Astrocyte (in vitro differentiated cells and primary cell): ENCODE measurements at regions not wholly inside any gene's neighbourhood (a gene's known extent, or its start where the extent isn't known, plus 50 kb on each side); places are given as distances from the start of the nearest gene placed in this dataset.
A peak's percentile ranks its signal among the peaks of the same experiment; 100 is the strongest.

Experiments
- DNase-seq: peaks from one replicate; pipeline ENCODE4 v3.0.0-alpha.2; 2010; ENCODE audit warnings: low read depth
- FAIRE-seq: peaks from 2 replicates; lab custom pipeline; 2011; peaks lifted over from hg19 to GRCh38; lab: Jason Lieb, UNC
- H2AFZ ChIP-seq: 2 replicates; pipeline ENCODE4 v1.6.0; 2012; ENCODE audit warnings: low read depth, low read length, inconsistent platforms
- H3K27ac ChIP-seq: 2 replicates; pipeline ENCODE4 v1.5.1; 2011; ENCODE audit warnings: low read depth, low read length, inconsistent platforms
- H3K27me3 ChIP-seq: 2 replicates; pipeline ENCODE4 v1.6.0; 2011; ENCODE audit warnings: low read length, inconsistent platforms; ENCODE audit not compliant: insufficient read depth
- H3K36me3 ChIP-seq: 2 replicates; pipeline ENCODE4 v1.5.1; 2011; ENCODE audit warnings: low read length, inconsistent platforms; ENCODE audit not compliant: insufficient read depth
- H3K4me1 ChIP-seq: 2 replicates; pipeline ENCODE4 v1.5.1; 2011; ENCODE audit warnings: low read length, inconsistent platforms; ENCODE audit not compliant: insufficient read depth
- H3K4me2 ChIP-seq: 2 replicates; pipeline ENCODE4 v1.6.0; 2012; ENCODE audit warnings: low read length, inconsistent platforms
- H3K4me3 ChIP-seq: 2 replicates; pipeline ENCODE4 v1.5.1; 2011; ENCODE audit warnings: low read depth, mild to moderate bottlenecking, low read length, inconsistent platforms; ENCODE audit not compliant: insufficient read depth
- H3K79me2 ChIP-seq: 2 replicates; pipeline ENCODE4 v1.6.0; 2012; ENCODE audit warnings: mild to moderate bottlenecking, low read length, inconsistent platforms; ENCODE audit not compliant: insufficient read depth
- H3K9ac ChIP-seq: 2 replicates; pipeline ENCODE4 v1.6.0; 2012; ENCODE audit warnings: mild to moderate bottlenecking, low read length, inconsistent platforms
- H3K9me3 ChIP-seq: 2 replicates; pipeline ENCODE4 v1.5.1; 2012; ENCODE audit warnings: low read depth, mild to moderate bottlenecking, low read length, inconsistent platforms; ENCODE audit not compliant: insufficient read depth
- H4K20me1 ChIP-seq: 2 replicates; pipeline ENCODE4 v1.6.0; 2012; ENCODE audit warnings: low read length, inconsistent platforms; ENCODE audit not compliant: insufficient read depth
- H3K27ac Mint-ChIP-seq: one replicate; pipeline ENCODE4 v1.8.0; 2021; ENCODE audit warnings: mild to moderate bottlenecking, mixed read lengths; ENCODE audit not compliant: unreplicated experiment
- H3K27me3 Mint-ChIP-seq: one replicate; pipeline ENCODE4 v1.8.0; 2021; ENCODE audit warnings: low read depth, mixed read lengths; ENCODE audit not compliant: unreplicated experiment
- H3K36me3 Mint-ChIP-seq: one replicate; pipeline ENCODE4 v1.8.0; 2021; ENCODE audit warnings: low read depth, mixed read lengths; ENCODE audit not compliant: unreplicated experiment
- H3K4me1 Mint-ChIP-seq: one replicate; pipeline ENCODE4 v1.8.0; 2021; ENCODE audit warnings: low read depth, mixed read lengths; ENCODE audit not compliant: unreplicated experiment
- H3K4me3 Mint-ChIP-seq: one replicate; pipeline ENCODE4 v1.8.0; 2021; ENCODE audit warnings: mild to moderate bottlenecking, moderate library complexity, mixed read lengths; ENCODE audit not compliant: unreplicated experiment
- H3K9me3 Mint-ChIP-seq: one replicate; pipeline ENCODE4 v1.8.0; 2021; ENCODE audit warnings: mild to moderate bottlenecking, mixed read lengths; ENCODE audit not compliant: unreplicated experiment
- EZH2 ChIP-seq: IDR thresholded peaks from 2 replicates; pipeline ENCODE4 v1.6.1; 2012; ENCODE audit warnings: mild to moderate bottlenecking, low read length, inconsistent platforms; ENCODE audit not compliant: insufficient read depth
- TF ChIP-seq, protein P1 (sequence below): IDR thresholded peaks from 2 replicates; pipeline ENCODE4 v1.5.1; 2011; ENCODE audit warnings: low read depth, mild to moderate bottlenecking, inconsistent platforms, low read length, moderate library complexity; ENCODE audit not compliant: insufficient read depth

DNA sequence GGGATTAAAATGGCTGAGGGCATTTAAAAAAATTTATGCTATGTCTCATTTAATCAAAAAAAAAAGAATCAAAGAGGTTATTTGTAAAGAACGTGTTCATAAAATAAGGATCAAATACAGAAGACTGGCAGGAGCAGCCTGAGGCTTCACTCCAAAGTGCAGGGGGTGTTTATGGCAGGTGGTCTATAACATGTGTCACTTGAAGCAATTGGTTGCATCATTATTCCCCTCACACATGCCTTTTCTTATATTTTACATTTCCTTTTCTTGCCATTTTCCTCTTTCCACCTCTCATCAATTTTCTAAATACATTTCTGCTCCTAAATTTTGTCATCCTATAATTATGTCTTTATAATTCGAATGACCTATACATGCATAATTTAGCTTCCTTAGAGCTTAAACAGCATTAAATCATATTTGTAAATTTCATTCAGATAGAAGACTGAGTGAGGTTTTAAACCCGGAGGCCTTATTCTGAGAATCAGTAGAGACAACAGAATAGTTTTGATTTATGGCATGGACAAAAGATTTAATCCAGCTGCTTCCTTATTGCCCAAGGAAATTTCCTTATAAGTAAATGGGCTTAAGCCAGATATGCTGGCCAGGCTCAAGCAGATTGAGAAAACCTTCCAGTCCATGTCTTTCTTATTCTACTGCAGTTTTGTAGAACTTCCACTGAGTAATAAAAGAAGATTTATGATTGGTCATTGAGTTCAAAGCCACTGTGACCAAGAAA is 322.8 kb downstream of the TGFB2 start:
- no peaks in the 10 kb centered on the region for H3K79me2 ChIP-seq
- no peaks in the 10 kb centered on the region for H4K20me1 ChIP-seq
- FAIRE-seq = no peak

DNA sequence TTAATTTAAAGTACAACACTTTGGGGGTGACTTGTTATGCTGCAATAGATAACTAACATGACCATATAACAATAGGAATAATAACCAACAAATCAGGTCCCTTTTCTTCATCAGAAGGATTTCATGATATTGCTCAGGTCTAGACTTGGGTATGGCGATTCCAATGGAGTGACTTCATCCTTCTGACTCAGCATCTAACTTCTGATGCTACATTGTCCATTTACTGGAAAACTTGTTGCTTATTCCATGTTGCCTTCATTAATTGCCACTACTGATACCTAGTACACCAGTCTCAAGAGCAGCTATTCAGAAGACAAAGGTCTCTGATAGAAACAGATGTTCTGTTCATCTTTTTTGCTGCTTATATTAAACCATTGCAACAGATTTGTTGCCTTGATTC is 324.3 kb downstream of the TGFB2 start:
- peak; percentile 68 for DNase-seq
- Mint-ChIP-seq H3K4me1 (peaks cover 26% of the 10 kb centered on the region), H3K9me3 (peaks cover 10% of the 10 kb centered on the region), H3K4me3 (no peak overlapping the region), H3K27ac (no peak overlapping the region), H3K27me3 (no peaks in the 10 kb centered on the region), H3K36me3 (peaks cover 5% of the 10 kb centered on the region)
- Histone ChIP-seq H3K4me3 (no peak overlapping the region), H3K9me3 (no peaks in the 10 kb centered on the region), H3K9ac (no peak overlapping the region), H3K4me2 (no peak overlapping the region), H3K79me2 (no peaks in the 10 kb centered on the region), H3K4me1 (peaks cover 20% of the 10 kb centered on the region), H4K20me1 (no peaks in the 10 kb centered on the region), H3K27me3 (no peaks in the 10 kb centered on the region), H2AFZ (no peak overlapping the region), H3K27ac (no peak overlapping the region), H3K36me3 (no peaks in the 10 kb centered on the region)
- no peak for FAIRE-seq
- no peak for TF ChIP-seq EZH2
- TF ChIP-seq, protein P1, sequence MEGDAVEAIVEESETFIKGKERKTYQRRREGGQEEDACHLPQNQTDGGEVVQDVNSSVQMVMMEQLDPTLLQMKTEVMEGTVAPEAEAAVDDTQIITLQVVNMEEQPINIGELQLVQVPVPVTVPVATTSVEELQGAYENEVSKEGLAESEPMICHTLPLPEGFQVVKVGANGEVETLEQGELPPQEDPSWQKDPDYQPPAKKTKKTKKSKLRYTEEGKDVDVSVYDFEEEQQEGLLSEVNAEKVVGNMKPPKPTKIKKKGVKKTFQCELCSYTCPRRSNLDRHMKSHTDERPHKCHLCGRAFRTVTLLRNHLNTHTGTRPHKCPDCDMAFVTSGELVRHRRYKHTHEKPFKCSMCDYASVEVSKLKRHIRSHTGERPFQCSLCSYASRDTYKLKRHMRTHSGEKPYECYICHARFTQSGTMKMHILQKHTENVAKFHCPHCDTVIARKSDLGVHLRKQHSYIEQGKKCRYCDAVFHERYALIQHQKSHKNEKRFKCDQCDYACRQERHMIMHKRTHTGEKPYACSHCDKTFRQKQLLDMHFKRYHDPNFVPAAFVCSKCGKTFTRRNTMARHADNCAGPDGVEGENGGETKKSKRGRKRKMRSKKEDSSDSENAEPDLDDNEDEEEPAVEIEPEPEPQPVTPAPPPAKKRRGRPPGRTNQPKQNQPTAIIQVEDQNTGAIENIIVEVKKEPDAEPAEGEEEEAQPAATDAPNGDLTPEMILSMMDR = no peak

More for the DNA sequence above, 322.8 kb downstream of the TGFB2 start:
- DNase-seq = no peak
- no peak overlapping the region for H3K4me3 Mint-ChIP-seq
- no peaks in the 10 kb centered on the region for H3K27me3 Mint-ChIP-seq
- Histone ChIP-seq H3K9ac (no peak overlapping the region), H3K27me3 (no peaks in the 10 kb centered on the region), H3K4me1 (peaks cover 13% of the 10 kb centered on the region), H2AFZ (no peak overlapping the region), H3K36me3 (no peaks in the 10 kb centered on the region), H3K4me3 (no peak overlapping the region), H3K9me3 (no peaks in the 10 kb centered on the region), H3K27ac (no peak overlapping the region), H3K4me2 (no peak overlapping the region)
- H3K4me1 Mint-ChIP-seq = peaks cover 11% of the 10 kb centered on the region
- peaks cover 10% of the 10 kb centered on the region for H3K9me3 Mint-ChIP-seq
- no peak for TF ChIP-seq EZH2
- TF ChIP-seq, protein P1 = no peak
- peaks cover 5% of the 10 kb centered on the region for H3K36me3 Mint-ChIP-seq
- H3K27ac Mint-ChIP-seq = no peak overlapping the region

GRCh38 chr1:218670875-218671274 is 325.7 kb downstream of the TGFB2 start:
- Histone ChIP-seq H3K27ac (no peak overlapping the region), H3K79me2 (no peaks in the 10 kb centered on the region), H3K36me3 (no peaks in the 10 kb centered on the region), H3K9me3 (no peaks in the 10 kb centered on the region), H3K4me1 (peaks cover 15% of the 10 kb centered on the region), H3K27me3 (no peaks in the 10 kb centered on the region), H2AFZ (no peak overlapping the region), H4K20me1 (no peaks in the 10 kb centered on the region), H3K4me2 (no peak overlapping the region), H3K4me3 (no peak overlapping the region), H3K9ac (no peak overlapping the region)
- no peak for DNase-seq
- Mint-ChIP-seq H3K36me3 (peaks cover 5% of the 10 kb centered on the region), H3K4me3 (no peak overlapping the region), H3K27me3 (no peaks in the 10 kb centered on the region), H3K9me3 (peaks cover 10% of the 10 kb centered on the region), H3K4me1 (peaks cover 30% of the 10 kb centered on the region), H3K27ac (no peak overlapping the region)
- FAIRE-seq = peak; percentile 52
- TF ChIP-seq, protein P1 = no peak
- TF ChIP-seq EZH2 = no peak
